ENCODE measurements at regions not wholly inside any gene's neighbourhood (a gene's known extent, or its start where the extent isn't known, plus 50 kb on each side); places are given as distances from the start of the nearest gene placed in this dataset.

GRCh38 chr11:127247261-127247851 lies 246.8 kb upstream of the KIRREL3 start:
- TF ChIP-seq CTCF (IDR thresholded peaks at IDR 0.05) (no peak), POLR2AphosphoS5 (IDR thresholded peaks at IDR 0.05) (no peak), EP300 (IDR thresholded peaks at IDR 0.05) (no peak)
